Lung (tissue), 11 donors: ENCODE measurements at regions not wholly inside any gene's neighbourhood (a gene's known extent, or its start where the extent isn't known, plus 50 kb on each side); places are given as distances from the start of the nearest gene placed in this dataset.

ENCODE experiments used
- ATAC-seq: fragments of 200-7000 bp; cut with Tn5 transposase; one replicate; pipeline ENCODE4 v1.9.1; 2020; ENCODE audit warnings: moderate number of reproducible peaks; ENCODE audit not compliant: insufficient read depth, low FRiP score
- DNase-seq, 3 donors: peaks; one replicate each; pipeline ENCODE4 v3.0.0-alpha.2; 2013 to 2017
- H3K27ac ChIP-seq, 2 donors: one replicate each; pipeline ENCODE4 v1.5.1; 2013; ENCODE audit warnings: mild to moderate bottlenecking in 2 of 2, moderate library complexity in 2 of 2, control low read depth in 1 of 2, inconsistent platforms in 1 of 2, low read depth in 1 of 2, low read length in 1 of 2
- H3K27me3 ChIP-seq, 3 donors: one replicate each; pipeline ENCODE4 v1.5.1; 2013; ENCODE audit warnings: low read length in 2 of 3; ENCODE audit not compliant: control insufficient read depth in 3 of 3, insufficient read depth in 3 of 3
- H3K36me3 ChIP-seq, 4 donors: one replicate each; pipeline ENCODE4 v1.5.1; 2013; ENCODE audit warnings: low read length in 4 of 4, mild to moderate bottlenecking in 1 of 4, moderate library complexity in 1 of 4; ENCODE audit not compliant: control insufficient read depth in 4 of 4, insufficient read depth in 4 of 4
- H3K4me1 ChIP-seq, 5 donors: one replicate each; pipeline ENCODE4 v1.5.1; 2013; ENCODE audit warnings: low read length in 5 of 5, mild to moderate bottlenecking in 2 of 5, moderate library complexity in 1 of 5; ENCODE audit not compliant: control insufficient read depth in 5 of 5, insufficient read depth in 5 of 5
- H3K4me3 ChIP-seq: one replicate; pipeline ENCODE4 v1.5.1; 2013; ENCODE audit warnings: mild to moderate bottlenecking, control low read depth, moderate library complexity
- H3K9ac ChIP-seq, 2 donors: one replicate each; pipeline ENCODE4 v1.5.1; 2013; ENCODE audit warnings: low read length in 2 of 2, control low read depth in 1 of 2; ENCODE audit not compliant: insufficient read depth in 1 of 2
- H3K9me3 ChIP-seq, 4 donors: one replicate each; pipeline ENCODE4 v1.5.1; 2013; ENCODE audit warnings: low read length in 3 of 4, mild to moderate bottlenecking in 1 of 4, moderate library complexity in 1 of 4; ENCODE audit not compliant: control insufficient read depth in 4 of 4, insufficient read depth in 3 of 4
- WGBS, 2 donors: extraction: QIAGEN DNeasy Blood & Tissue Kit; methylation state at CpG; one replicate each; pipeline ENCODE4 v1.1.7; 2013; 5-methylcytosine and 5-hydroxymethylcytosine counted together
- TF ChIP-seq, protein P1 (sequence below): IDR thresholded peaks from 2 replicates; pipeline ENCODE4 v1.5.1; 2012; ENCODE audit warnings: mild to moderate bottlenecking; ENCODE audit errors: control extremely low read depth, extremely low read depth
- donor health status: control.
- donor health status: control.
- donor health status: Bipolar disorder and iron deficiency.
- donor health status: healthy.
- donor health status: DM: yes; HTN: yes; CAD: no.

DNA sequence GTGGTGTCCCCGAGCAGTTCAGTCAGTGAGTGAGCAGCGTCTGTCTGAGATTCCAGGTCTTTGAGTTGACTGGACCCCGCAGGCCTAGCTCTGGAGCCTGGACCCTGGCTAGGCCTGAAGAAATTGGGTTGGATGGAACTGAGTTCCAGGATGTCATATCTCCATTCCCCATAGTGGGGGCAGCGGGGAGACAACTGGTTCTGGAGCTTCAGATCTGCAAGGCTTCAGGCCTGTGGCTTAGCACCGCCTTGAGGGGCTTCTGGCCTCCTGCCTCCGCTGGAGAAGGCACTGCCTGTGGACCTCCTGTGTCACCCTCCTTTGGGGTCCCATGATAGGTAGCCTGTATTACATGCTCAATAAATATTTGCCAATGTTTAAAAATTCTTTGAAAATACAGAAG lies 288.4 kb upstream of the ID2 start:
- Histone ChIP-seq H3K9ac (no peak overlapping the region), H3K4me1 (no peaks in the 10 kb centered on the region), H3K27me3 (no peaks in the 10 kb centered on the region), H3K9me3 (peaks cover 0 to 3% (median 1%) of the 10 kb centered on the region in 4 donors), H3K36me3 (no peaks in the 10 kb centered on the region), H3K27ac (no peak overlapping the region), H3K4me3 (no peak overlapping the region)
- ATAC-seq (no peak), DNase-seq (no peak)
- 97 to 99% methylated on average over 6 of the region's 6 CpGs for WGBS, 2 donors
- TF ChIP-seq, protein P1, sequence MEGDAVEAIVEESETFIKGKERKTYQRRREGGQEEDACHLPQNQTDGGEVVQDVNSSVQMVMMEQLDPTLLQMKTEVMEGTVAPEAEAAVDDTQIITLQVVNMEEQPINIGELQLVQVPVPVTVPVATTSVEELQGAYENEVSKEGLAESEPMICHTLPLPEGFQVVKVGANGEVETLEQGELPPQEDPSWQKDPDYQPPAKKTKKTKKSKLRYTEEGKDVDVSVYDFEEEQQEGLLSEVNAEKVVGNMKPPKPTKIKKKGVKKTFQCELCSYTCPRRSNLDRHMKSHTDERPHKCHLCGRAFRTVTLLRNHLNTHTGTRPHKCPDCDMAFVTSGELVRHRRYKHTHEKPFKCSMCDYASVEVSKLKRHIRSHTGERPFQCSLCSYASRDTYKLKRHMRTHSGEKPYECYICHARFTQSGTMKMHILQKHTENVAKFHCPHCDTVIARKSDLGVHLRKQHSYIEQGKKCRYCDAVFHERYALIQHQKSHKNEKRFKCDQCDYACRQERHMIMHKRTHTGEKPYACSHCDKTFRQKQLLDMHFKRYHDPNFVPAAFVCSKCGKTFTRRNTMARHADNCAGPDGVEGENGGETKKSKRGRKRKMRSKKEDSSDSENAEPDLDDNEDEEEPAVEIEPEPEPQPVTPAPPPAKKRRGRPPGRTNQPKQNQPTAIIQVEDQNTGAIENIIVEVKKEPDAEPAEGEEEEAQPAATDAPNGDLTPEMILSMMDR: no peak

DNA sequence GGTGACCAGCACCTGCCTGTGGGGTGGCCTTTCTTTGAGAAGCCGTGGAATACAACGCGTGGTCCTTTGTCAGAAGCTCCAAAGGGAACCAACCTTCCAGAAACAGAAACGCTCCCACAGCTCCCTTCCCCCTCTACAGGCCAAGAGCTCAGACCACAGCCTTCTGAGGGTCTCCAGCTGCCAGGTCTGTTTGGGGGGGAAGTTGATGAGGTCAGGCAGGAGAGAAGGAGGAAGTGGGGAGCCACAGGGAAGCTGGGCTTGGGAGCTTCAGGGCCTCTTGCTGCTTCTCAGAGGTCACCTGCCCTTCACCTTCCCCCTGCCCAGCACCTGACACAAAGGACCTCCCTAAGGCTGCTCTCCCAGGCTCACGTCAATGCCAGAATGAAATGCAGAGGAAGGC lies 287.7 kb upstream of the ID2 start:
- Histone ChIP-seq H3K27me3 (no peaks in the 10 kb centered on the region), H3K4me3 (no peak overlapping the region), H3K36me3 (no peaks in the 10 kb centered on the region), H3K4me1 (no peaks in the 10 kb centered on the region), H3K9me3 (peaks cover 0 to 3% (median 1%) of the 10 kb centered on the region in 4 donors), H3K27ac (no peak overlapping the region), H3K9ac (no peak overlapping the region)
- DNase-seq: peak in 1 of 3 donors; percentile 34
- ATAC-seq: no peak
- TF ChIP-seq, protein P1: no peak
- 50 to 77% methylated on average over 5 of the region's 5 CpGs for WGBS, 2 donors

DNA sequence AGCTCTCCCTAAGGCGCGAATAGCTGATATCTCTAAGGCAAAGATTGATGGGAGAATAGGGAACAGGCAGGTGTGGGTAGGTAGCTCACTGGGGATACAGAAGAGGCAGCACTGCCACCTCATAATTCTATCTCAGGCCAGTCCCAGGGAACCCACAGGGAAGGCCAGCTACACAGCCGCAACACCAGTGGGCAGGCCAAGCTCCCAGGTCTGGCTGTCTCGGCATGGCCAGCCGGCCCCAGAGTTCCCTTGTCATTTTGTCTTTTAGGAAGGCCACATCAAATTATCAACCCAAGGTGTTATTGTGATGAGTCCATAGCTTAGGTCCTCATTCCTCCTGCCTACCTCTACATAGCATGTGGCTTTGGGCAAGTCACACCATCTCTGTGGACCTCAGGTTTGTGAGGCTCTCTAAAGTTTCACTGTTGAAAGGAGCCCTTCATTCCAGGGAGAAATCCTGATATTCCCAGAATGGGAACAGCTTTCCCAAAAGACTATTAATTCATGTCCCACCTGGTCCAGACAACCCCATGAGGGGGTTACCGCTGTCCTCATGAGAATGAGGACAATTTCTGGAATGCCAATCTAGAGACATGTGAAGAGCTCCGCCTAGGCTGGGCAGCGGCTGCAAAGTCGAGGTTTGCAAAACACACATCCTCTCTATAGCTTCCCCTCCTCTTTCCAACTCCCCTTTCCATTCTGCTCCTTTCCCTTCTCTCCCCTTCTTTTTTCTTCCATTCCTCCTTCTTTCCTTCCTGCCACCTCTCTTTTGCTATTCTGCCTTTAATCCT lies 287.1 kb upstream of the ID2 start:
- peaks cover 0 to 3% (median 1%) of the 10 kb centered on the region in 4 donors for H3K9me3 ChIP-seq
- H3K9ac ChIP-seq: no peak overlapping the region
- DNase-seq: no peak
- no peaks in the 10 kb centered on the region for H3K36me3 ChIP-seq
- WGBS, 2 donors: 81 to 88% methylated on average over 9 of the region's 9 CpGs
- no peak overlapping the region for H3K4me3 ChIP-seq
- TF ChIP-seq, protein P1: no peak
- no peak for ATAC-seq
- no peaks in the 10 kb centered on the region for H3K27me3 ChIP-seq
- no peak overlapping the region for H3K27ac ChIP-seq
- no peaks in the 10 kb centered on the region for H3K4me1 ChIP-seq

DNA sequence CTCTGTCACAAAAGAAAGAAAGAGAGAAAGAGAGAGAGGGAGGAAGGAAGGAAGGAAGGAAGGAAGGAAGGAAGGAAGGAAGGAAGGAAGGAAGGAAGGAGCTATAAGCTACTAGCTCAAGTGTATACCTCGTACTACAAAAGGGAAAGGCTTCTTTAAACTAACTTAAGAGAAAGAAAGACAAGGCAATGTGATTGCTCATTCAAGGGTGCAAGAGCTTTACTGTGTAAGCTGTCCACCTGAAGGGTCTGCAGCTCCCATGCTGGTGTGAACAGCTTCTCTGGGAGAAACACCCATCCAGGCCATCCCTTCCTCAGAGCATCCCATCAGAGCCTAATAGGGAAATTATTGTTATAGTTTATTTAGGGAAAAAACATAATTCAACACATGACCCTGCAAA lies 286.1 kb upstream of the ID2 start:
- H3K4me3 ChIP-seq: no peak overlapping the region

More for the DNA sequence above, 286.1 kb upstream of the ID2 start:
- no peak for ATAC-seq
- peaks cover 0 to 3% (median 1%) of the 10 kb centered on the region in 4 donors for H3K9me3 ChIP-seq
- H3K4me1 ChIP-seq: no peaks in the 10 kb centered on the region
- DNase-seq: no peak
- H3K9ac ChIP-seq: no peak overlapping the region
- TF ChIP-seq, protein P1: no peak
- H3K27me3 ChIP-seq: no peaks in the 10 kb centered on the region
- WGBS, 2 donors: 43 to 50% methylated on average over 1 of the region's 1 CpG
- no peak overlapping the region for H3K27ac ChIP-seq
- no peaks in the 10 kb centered on the region for H3K36me3 ChIP-seq
